ENCODE measurements at regions not wholly inside any gene's neighbourhood (a gene's known extent, or its start where the extent isn't known, plus 50 kb on each side); places are given as distances from the start of the nearest gene placed in this dataset.

DNA sequence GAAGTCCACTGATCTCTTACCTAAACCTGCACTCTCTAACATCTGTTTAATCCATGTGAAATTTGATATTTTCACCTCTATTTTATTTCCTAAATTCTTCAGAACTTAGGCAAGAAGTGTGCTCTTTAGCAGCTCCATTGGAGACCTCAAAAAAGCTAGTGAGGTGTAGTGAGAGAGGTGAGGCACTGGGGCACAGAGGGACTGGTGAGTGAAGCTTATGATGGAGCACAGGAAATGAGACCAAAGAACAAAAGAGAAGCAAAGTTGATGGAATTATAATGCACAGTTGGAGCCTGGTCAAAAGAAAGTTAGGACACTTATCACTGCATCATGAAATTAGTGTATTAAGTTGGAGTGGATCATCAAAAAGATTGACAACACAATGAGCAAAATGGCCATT is 1050.7 kb upstream of the NRXN1 start:
- TF ChIP-seq CTCF (IDR thresholded peaks at IDR 0.05) (no peak), POLR2A (IDR thresholded peaks at IDR 0.05) (no peak)

Measured in sigmoid colon (tissue), 3 donors.